A549 (cell line): ENCODE measurements at regions not wholly inside any gene's neighbourhood (a gene's known extent, or its start where the extent isn't known, plus 50 kb on each side); places are given as distances from the start of the nearest gene placed in this dataset.

Source experiments
- BHLHE40 ChIP-seq: IDR thresholded peaks from 2 replicates; pipeline ENCODE4 v1.6.1; 2012; ENCODE audit warnings: low read depth, low read length, inconsistent platforms
- TP53 ChIP-seq: fragments of 250-450 bp; sonication (Bioruptor Pico); IDR thresholded peaks from 2 replicates; pipeline ENCODE4 v1.5.0; 2021; ENCODE audit warnings: mild to moderate bottlenecking, moderate library complexity
- TF ChIP-seq, protein P1 (sequence below): fragments of 200-600 bp; sonication (generic); IDR thresholded peaks from 2 replicates; pipeline ENCODE4 v1.6.1; 2016; ENCODE audit warnings: antibody characterized with exemption, mild to moderate bottlenecking, moderate library complexity
- TF ChIP-seq, protein P2 (sequence below): fragments of >200 bp; sonication (Bioruptor Twin); formaldehyde crosslinking; IDR thresholded peaks from 3 replicates; pipeline ENCODE4 v1.5.1; 2016

DNA sequence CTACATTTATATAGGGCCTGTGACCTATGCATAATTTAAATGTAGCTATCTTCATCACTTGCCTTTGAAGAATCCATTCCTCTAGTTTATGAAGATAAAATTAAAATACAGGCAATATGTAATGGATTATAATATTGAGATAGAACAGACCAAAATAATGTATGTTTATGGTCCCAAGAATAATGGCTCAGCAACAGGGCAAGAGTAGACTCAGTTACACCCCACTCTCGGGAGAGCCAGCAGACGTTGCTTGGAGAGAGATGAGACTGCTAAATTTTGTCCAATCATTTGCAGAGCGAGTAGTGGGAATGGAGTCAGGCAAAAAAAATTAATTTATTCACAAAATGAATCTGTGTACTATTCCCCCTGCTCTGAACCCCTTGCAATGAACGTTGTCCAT is 223.2 kb upstream of the FAT4 start:
- no peak for TF ChIP-seq BHLHE40
- TF ChIP-seq, protein P1, sequence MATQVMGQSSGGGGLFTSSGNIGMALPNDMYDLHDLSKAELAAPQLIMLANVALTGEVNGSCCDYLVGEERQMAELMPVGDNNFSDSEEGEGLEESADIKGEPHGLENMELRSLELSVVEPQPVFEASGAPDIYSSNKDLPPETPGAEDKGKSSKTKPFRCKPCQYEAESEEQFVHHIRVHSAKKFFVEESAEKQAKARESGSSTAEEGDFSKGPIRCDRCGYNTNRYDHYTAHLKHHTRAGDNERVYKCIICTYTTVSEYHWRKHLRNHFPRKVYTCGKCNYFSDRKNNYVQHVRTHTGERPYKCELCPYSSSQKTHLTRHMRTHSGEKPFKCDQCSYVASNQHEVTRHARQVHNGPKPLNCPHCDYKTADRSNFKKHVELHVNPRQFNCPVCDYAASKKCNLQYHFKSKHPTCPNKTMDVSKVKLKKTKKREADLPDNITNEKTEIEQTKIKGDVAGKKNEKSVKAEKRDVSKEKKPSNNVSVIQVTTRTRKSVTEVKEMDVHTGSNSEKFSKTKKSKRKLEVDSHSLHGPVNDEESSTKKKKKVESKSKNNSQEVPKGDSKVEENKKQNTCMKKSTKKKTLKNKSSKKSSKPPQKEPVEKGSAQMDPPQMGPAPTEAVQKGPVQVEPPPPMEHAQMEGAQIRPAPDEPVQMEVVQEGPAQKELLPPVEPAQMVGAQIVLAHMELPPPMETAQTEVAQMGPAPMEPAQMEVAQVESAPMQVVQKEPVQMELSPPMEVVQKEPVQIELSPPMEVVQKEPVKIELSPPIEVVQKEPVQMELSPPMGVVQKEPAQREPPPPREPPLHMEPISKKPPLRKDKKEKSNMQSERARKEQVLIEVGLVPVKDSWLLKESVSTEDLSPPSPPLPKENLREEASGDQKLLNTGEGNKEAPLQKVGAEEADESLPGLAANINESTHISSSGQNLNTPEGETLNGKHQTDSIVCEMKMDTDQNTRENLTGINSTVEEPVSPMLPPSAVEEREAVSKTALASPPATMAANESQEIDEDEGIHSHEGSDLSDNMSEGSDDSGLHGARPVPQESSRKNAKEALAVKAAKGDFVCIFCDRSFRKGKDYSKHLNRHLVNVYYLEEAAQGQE, result no peak
- TF ChIP-seq, protein P2, sequence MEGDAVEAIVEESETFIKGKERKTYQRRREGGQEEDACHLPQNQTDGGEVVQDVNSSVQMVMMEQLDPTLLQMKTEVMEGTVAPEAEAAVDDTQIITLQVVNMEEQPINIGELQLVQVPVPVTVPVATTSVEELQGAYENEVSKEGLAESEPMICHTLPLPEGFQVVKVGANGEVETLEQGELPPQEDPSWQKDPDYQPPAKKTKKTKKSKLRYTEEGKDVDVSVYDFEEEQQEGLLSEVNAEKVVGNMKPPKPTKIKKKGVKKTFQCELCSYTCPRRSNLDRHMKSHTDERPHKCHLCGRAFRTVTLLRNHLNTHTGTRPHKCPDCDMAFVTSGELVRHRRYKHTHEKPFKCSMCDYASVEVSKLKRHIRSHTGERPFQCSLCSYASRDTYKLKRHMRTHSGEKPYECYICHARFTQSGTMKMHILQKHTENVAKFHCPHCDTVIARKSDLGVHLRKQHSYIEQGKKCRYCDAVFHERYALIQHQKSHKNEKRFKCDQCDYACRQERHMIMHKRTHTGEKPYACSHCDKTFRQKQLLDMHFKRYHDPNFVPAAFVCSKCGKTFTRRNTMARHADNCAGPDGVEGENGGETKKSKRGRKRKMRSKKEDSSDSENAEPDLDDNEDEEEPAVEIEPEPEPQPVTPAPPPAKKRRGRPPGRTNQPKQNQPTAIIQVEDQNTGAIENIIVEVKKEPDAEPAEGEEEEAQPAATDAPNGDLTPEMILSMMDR, result no peak
- no peak for TF ChIP-seq TP53 (CRISPR knock-in tag)
